OCI-LY3 (cell line): ENCODE measurements at regions not wholly inside any gene's neighbourhood (a gene's known extent, or its start where the extent isn't known, plus 50 kb on each side); places are given as distances from the start of the nearest gene placed in this dataset.

Experiments used
- CTCF ChIP-seq: fragments of 200-600, 300-600 bp; sonication (generic); IDR thresholded peaks from 2 replicates; pipeline ENCODE4 v1.5.1; 2014; ENCODE audit warnings: antibody characterized with exemption, low read length, low read depth
- EZH2phosphoT487 ChIP-seq: fragments of 200-600 bp; shearing (Covaris generic); IDR thresholded peaks from 2 replicates; pipeline ENCODE4 v1.6.1; 2018; ENCODE audit warnings: antibody characterized with exemption, mixed run types, low read depth

DNA sequence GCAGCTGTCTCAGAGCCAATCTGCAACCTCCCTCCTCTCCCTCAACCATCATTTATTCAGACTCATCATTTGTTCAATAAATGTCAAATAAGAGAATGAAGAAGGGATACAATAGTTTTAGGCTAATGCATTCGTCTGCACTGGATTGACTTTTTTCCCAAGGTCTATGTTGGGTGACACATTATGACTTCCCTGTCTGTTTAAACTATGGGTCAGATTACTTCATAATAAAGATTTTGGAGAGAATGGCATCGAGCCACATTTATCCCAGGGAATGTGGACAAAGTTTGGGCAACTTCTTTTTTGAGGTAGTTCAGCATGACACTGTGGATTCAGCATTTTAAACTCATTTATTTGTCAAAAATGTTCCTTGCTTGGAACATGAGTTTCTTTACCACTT is 107.4 kb upstream of the ADGRL2 start:
- no peak for TF ChIP-seq CTCF
- TF ChIP-seq EZH2phosphoT487: no peak
